ENCODE measurements at regions not wholly inside any gene's neighbourhood (a gene's known extent, or its start where the extent isn't known, plus 50 kb on each side); places are given as distances from the start of the nearest gene placed in this dataset.

DNA sequence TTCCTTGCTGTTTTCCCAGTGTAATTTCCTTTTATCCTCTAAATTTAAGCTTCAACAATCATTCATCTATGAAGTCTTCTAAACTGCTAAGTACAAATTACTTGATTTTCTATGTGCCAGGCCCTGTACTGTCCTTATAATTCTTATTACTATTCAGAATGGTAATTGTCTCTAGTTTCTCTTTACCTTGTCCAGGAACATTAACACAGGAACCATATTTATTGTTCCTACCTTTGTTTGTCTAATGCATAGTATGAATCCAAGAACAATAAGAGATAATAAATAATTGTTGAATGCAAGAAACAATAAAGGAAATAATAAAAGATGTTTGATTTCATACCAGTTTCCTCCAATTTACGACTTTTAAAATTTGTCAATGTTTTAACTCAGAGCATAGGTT lies 1083.2 kb downstream of the ROBO2 start:
- TF ChIP-seq, protein P1, sequence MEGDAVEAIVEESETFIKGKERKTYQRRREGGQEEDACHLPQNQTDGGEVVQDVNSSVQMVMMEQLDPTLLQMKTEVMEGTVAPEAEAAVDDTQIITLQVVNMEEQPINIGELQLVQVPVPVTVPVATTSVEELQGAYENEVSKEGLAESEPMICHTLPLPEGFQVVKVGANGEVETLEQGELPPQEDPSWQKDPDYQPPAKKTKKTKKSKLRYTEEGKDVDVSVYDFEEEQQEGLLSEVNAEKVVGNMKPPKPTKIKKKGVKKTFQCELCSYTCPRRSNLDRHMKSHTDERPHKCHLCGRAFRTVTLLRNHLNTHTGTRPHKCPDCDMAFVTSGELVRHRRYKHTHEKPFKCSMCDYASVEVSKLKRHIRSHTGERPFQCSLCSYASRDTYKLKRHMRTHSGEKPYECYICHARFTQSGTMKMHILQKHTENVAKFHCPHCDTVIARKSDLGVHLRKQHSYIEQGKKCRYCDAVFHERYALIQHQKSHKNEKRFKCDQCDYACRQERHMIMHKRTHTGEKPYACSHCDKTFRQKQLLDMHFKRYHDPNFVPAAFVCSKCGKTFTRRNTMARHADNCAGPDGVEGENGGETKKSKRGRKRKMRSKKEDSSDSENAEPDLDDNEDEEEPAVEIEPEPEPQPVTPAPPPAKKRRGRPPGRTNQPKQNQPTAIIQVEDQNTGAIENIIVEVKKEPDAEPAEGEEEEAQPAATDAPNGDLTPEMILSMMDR (IDR thresholded peaks at IDR 0.05; ENCODE audit: insufficient read depth, low read length, poor library complexity, severe bottlenecking): no peak
- no peaks in the 10 kb centered on the region for H3K36me3 ChIP-seq (ENCODE audit: control insufficient read depth, insufficient read depth, low read length)
- no peak overlapping the region for H3K4me3 ChIP-seq (ENCODE audit: low read depth, low read length)
- DNase-seq (ENCODE audit: low read depth): no peak
- no peaks in the 10 kb centered on the region for H3K27me3 ChIP-seq (ENCODE audit: control insufficient read depth, insufficient read depth, low read length)

DNA sequence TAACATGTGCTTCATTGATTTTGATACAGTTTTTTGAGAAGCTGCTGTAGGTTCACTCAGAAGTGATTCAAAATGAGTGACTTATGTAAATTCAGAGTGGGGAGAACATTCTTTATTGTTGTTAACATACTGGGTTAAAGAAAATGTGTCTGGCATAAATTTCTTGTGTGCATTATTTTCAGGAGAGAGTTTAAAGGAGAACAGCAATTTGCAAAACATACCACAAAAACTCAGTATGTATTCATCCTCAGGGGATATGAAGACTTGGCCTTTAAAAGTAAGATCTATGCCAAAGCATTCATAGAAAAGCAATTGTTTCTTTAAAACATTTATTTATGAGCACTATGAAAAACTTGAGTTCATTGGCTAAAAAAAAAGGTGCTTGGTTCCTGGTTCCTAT lies 1089.8 kb downstream of the ROBO2 start:
- no peak for DNase-seq (ENCODE audit: low read depth)
- TF ChIP-seq, protein P1 (IDR thresholded peaks at IDR 0.05; ENCODE audit: insufficient read depth, low read length, poor library complexity, severe bottlenecking): no peak
- no peaks in the 10 kb centered on the region for H3K36me3 ChIP-seq (ENCODE audit: control insufficient read depth, insufficient read depth, low read length)
- H3K27me3 ChIP-seq (ENCODE audit: control insufficient read depth, insufficient read depth, low read length): no peaks in the 10 kb centered on the region
- H3K4me3 ChIP-seq (ENCODE audit: low read depth, low read length): no peak overlapping the region

DNA sequence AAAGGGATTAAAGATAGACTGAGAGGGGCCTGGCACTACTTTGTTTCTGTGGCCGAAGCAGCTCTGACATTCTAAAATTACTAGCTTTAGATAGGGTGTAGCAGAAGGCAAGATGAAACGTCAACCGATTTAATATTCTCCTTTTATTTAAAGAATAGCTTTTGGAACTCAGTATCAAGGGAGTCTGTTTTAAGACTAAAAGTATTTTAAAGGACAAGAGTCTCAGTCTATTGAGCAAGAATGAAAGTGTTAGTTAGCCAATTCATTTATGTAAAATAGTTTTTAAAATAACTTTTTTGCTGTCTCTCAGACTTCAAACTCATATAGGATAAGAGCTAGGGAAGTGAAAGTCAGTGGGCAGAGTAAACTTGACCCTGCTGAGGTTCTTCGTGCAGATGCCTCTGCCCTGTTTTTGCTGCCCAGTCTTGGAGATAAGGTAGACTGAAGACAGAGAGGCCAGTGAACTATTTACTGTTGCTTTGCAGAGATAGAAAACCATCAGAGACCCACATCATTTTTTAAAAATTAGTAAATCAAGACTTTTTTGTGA lies 1090.9 kb downstream of the ROBO2 start:
- TF ChIP-seq, protein P1 (IDR thresholded peaks at IDR 0.05; ENCODE audit: insufficient read depth, low read length, poor library complexity, severe bottlenecking): no peak
- no peak for DNase-seq (ENCODE audit: low read depth)
- no peaks in the 10 kb centered on the region for H3K27me3 ChIP-seq (ENCODE audit: control insufficient read depth, insufficient read depth, low read length)
- H3K4me3 ChIP-seq (ENCODE audit: low read depth, low read length): no peak overlapping the region
- H3K36me3 ChIP-seq (ENCODE audit: control insufficient read depth, insufficient read depth, low read length): no peaks in the 10 kb centered on the region

DNA sequence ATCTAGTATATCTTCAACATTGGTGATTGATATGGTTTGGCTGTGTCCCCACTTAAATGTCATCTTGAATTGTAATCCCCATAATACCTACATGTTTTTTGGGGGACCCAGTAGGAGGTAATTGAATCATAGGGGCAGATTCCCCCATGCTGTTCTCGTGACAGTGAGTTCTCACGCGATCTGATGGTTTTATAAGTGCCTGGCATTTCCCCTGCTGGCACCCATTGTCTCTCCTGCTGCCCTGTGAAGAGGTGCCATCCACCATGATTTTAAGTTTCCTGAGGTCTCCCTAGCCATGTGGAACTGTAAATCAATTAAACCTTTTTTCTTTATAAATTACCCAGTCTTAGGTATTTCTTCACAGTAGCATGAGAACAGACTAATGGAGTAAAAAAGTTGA lies 1094.6 kb downstream of the ROBO2 start:
- H3K36me3 ChIP-seq (ENCODE audit: control insufficient read depth, insufficient read depth, low read length): no peaks in the 10 kb centered on the region
- H3K27me3 ChIP-seq (ENCODE audit: control insufficient read depth, insufficient read depth, low read length): no peaks in the 10 kb centered on the region
- no peak overlapping the region for H3K4me3 ChIP-seq (ENCODE audit: low read depth, low read length)
- TF ChIP-seq, protein P1 (IDR thresholded peaks at IDR 0.05; ENCODE audit: insufficient read depth, low read length, poor library complexity, severe bottlenecking): no peak
- no peak for DNase-seq (ENCODE audit: low read depth)

DNA sequence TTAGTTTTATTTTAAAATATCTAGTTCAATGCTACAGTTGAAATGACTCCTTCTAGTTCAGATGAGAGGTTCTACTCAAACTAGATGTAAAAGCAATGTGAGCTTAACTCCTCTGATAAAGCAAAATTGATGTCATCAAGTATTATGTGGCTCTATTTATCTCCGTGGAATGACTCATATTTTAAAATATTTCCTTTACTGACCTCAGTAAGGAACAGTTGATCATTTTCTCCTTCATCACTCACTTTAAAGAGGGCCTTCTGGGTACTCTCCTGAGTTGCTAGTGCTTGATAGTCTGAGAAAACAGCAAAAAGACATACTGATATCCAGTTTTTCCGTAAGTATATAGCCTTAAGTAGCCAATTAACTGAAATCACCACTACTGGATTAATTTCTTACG lies 1099.3 kb downstream of the ROBO2 start:
- no peaks in the 10 kb centered on the region for H3K36me3 ChIP-seq (ENCODE audit: control insufficient read depth, insufficient read depth, low read length)

DNA sequence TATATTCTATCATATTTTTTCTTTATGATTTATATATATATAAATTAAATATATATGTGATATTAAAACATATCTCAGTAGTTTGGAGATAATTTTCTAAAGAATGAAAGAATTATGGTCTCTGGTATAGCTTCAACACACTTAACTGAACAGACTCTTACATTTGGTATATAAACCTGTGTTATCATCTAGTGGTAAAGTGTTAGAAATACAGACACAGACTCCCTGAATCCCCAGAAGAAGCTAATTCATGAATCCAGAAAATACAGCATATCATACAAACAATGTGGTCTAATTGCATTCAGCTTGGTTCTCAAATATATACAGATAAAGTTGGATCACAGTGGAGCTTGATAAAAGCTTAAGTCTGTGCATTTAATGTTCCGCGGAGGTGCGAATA lies 1100.4 kb downstream of the ROBO2 start:
- no peaks in the 10 kb centered on the region for H3K27me3 ChIP-seq (ENCODE audit: control insufficient read depth, insufficient read depth, low read length)
- no peak overlapping the region for H3K4me3 ChIP-seq (ENCODE audit: low read depth, low read length)
- DNase-seq (ENCODE audit: low read depth): no peak
- no peaks in the 10 kb centered on the region for H3K36me3 ChIP-seq (ENCODE audit: control insufficient read depth, insufficient read depth, low read length)
- TF ChIP-seq, protein P1 (IDR thresholded peaks at IDR 0.05; ENCODE audit: insufficient read depth, low read length, poor library complexity, severe bottlenecking): no peak

More for the DNA sequence above, 1099.3 kb downstream of the ROBO2 start:
- Histone ChIP-seq H3K4me3 (ENCODE audit: low read depth, low read length) (no peak overlapping the region), H3K27me3 (ENCODE audit: control insufficient read depth, insufficient read depth, low read length) (no peaks in the 10 kb centered on the region)
- DNase-seq (ENCODE audit: low read depth): peak; percentile 21
- TF ChIP-seq, protein P1 (IDR thresholded peaks at IDR 0.05; ENCODE audit: insufficient read depth, low read length, poor library complexity, severe bottlenecking): no peak

Measured in kidney epithelial cell (primary cell).